NCI-H1092 (cell line): ENCODE measurements at regions not wholly inside any gene's neighbourhood (a gene's known extent, or its start where the extent isn't known, plus 50 kb on each side); places are given as distances from the start of the nearest gene placed in this dataset.

Source experiments
- DNase-seq: peaks from one replicate; lab custom pipeline; 2025; lab: John Stamatoyannopoulos, UW

DNA sequence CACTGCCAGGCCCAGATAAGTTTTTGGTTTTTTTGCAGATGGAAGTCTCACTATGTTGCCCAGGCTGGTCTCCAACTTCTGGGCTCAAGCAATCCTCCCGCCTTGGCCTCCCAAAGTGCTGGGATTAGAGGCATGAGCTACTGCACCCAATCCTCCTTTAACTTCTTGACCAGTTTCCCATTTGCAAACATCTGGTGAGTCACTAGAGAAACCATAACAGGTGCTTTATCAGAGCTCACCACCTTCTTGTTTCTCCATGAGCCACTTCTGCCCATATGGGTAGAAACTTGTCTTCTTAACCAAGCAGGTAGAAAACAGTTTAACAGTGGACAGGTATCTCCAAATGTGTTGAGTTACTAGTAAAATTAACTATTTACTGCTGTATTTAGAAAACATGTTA lies 128.4 kb upstream of the AP1S2 start:
- no peak for DNase-seq

DNA sequence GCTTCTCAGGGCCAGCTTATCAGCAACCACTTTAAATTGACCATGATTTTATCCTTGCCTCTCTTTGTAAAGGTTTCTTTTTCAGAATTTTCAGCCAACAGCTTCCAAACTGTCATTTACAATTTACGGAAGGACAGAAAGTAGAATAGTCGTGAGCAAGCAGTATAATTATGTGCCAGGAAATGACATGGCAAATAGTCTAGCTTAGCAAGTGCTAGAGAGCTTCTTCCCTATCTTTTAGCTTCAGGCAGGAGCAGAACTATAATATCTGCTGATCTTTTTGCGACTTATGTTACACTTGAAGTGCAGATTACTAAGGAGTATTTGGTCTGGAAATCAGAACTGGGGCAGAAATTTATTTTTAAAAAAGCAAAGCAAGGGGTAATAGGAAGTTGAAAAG lies 123.0 kb upstream of the AP1S2 start:
- no peak for DNase-seq

DNA sequence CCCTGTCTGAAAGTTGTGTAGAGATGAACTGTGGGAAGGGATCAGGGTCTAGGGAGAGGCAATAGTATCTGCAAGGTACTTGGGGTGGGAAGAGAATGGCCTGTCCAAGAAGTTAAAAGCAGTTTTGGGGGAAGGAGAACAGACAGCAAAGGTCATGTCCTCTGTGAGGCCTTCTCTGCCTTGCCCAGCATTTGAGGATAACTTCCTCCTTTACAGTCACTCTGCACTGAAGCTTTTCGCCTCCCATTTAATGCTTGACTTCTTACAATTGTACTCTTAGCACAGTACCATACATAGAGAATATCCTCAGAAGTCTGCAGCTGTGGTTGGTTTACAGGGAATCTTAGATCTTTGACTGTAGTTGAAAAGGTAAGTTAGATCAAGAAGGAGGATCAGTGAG lies 121.8 kb upstream of the AP1S2 start:
- DNase-seq = no peak

- no peak for DNase-seq
These were observed 119.3 kb upstream of the AP1S2 start for GRCh38 chrX:15973946-15974345.

GRCh38 chrX:15973299-15973698 lies 118.7 kb upstream of the AP1S2 start:
- DNase-seq = no peak

GRCh38 chrX:15971696-15972095 lies 117.1 kb upstream of the AP1S2 start:
- no peak for DNase-seq

DNA sequence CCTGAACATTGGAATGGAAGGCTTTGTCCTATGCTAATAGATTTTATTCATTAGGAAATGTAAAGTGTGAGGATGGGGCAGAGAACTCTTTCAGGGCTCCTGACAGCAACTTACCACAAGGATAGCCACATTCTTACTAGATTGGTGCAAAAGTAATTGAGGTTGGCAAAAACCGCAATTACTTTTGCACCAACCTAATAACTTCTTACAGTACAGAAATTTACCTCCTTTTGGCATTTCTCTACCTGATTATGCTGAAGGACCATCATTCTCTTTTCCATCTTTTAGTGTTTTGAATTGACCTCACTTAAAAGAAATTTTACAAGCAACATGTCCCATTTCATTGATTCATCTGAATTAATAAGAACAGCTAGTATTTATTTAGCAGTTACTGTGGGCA lies 109.2 kb upstream of the AP1S2 start:
- no peak for DNase-seq

- DNase-seq = no peak
These were observed 105.6 kb upstream of the AP1S2 start for GRCh38 chrX:15960237-15960636.

DNA sequence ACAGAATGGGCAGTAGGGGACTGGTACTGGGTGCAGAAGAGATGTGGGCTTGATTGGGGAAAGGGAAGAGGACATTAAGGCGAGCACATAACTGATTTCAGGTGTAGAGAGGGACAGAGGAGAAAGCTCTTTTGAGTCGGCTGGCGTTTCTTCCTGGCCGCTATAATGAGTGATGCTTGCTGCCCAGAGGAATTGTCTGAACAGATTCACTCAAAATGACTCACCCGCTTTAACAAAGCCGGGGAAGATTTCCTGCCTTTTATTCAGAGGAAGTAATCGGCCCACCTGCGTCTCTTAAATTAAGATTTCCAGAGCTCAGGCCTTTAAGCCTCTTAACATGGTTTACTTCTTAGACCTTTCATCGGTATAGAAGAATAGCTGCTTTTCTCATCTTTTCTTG lies 102.1 kb upstream of the AP1S2 start:
- DNase-seq = no peak

GRCh38 chrX:15953801-15954200 lies 99.2 kb upstream of the AP1S2 start:
- no peak for DNase-seq

GRCh38 chrX:15952212-15952611 lies 97.6 kb upstream of the AP1S2 start:
- DNase-seq = no peak

GRCh38 chrX:15948318-15948660 lies 93.7 kb upstream of the AP1S2 start:
- no peak for DNase-seq

DNA sequence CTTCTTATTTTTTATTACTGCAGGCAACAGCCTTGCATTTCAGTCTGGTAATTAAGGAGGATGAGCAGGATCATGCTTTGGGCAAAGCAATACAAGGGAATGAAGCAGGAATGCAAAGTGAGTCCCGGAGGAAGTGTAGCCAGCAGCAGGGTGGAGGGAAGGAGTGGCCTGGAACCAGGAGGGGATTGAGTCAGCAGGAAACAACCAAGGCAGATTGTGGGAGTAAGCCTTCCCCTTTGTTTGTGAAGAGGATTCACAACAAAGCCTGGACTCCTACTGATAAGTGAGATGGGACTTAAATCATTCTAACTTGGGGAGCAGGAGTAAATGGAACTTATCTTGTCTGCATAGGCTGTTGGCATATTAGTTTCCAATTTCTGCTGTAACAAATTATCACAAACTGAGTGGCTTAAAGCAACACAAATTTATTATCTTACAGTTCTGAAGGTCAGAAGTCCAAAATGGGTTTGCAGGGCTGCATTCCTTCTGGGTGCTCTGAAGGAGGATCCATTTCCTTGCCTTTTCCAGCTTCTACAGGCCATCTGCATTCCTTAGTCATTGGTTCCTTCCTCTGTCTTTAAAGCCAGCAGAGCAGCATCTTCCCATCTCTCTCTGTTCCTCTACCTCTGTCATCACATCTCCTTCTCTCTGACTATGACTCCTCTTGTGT lies 93.2 kb upstream of the AP1S2 start:
- DNase-seq = no peak

DNA sequence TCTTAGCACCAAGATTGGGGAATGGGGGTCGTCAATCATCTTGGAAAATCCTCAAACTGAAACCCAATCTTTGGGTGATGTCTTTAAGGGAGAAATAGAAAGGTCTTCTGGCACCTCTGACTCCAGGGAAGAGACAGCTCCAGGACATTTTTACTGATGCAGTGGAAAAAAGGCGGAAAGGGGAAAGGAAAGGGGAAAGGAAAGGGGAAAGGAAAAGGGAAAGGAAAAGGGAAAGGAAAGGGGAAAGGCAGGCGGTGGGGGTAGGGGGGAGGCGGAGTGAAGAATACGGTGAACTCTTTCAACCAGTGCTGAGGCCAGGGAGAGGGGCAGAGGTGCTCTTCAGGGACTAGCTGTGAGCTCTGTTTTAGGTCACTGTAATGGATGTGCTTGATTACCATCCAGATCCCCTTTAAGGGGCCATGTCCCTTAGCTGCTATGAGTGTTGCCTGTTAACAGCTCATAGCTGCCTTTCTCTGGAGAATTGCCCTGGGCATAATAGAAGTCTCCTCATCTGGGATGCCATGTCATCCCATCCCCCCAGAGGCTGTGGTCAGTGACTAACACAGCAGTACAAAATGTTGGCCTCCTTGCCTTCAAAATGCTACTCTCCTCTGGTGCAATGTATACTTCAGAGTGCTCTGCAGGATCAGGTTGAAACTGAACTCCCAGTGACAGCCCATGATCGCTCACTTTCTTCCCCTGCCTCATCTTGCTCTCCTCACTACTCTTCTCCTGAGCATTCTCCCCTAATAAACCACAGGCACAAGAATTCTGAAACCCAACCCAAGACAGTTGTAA lies 92.4 kb upstream of the AP1S2 start:
- DNase-seq = no peak

- DNase-seq = no peak
These were observed 88.8 kb upstream of the AP1S2 start for GRCh38 chrX:15943391-15943790.

GRCh38 chrX:15942307-15942706 lies 87.7 kb upstream of the AP1S2 start:
- no peak for DNase-seq

GRCh38 chrX:15939737-15940136 lies 85.1 kb upstream of the AP1S2 start:
- DNase-seq = no peak

- no peak for DNase-seq
These were observed 83.5 kb upstream of the AP1S2 start for GRCh38 chrX:15938072-15938471.

- no peak for DNase-seq
These were observed 76.7 kb upstream of the AP1S2 start for GRCh38 chrX:15931362-15931761.

- peak; percentile 9 for DNase-seq
These were observed 76.0 kb upstream of the AP1S2 start for GRCh38 chrX:15930585-15930984.

GRCh38 chrX:15929194-15929593 lies 74.6 kb upstream of the AP1S2 start:
- DNase-seq = no peak

DNA sequence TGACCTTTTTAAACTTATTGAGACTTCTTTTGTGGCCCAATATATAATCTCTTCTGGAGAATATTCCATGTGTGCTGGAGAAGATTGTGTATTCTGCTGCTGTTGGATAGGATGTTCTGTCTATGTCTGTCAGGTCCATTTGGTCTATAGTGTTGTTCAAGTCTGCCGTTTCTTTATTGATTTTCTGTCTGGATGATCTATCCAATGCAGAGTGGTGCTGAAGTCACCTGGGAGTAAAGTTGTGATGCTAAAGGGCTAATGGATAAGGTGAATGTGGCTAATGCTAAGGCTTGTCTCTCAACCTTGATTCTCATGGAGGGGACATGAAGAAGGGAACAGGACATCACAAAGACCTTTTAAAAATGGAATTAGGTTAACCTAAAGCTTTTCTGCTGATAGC lies 72.0 kb upstream of the AP1S2 start:
- no peak for DNase-seq

DNA sequence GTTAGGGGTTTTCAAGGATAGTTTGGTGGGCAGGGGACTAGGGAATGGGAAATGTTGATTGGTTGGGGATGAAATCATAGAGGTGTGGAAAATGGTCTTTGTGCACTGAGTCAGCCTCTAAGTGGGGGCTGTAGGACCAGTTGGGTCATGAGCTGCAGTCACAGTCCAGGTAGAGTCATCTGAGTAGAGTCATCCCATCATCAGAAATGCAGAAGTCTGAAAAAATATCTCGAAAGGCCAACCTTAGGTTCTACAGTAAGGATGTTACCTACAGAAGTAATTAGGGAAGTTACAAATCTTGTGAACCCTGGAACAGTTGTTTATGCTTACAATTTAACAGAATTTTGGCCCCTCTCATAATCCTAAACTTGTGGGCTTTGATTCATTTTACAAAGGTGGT lies 63.4 kb upstream of the AP1S2 start:
- no peak for DNase-seq

DNA sequence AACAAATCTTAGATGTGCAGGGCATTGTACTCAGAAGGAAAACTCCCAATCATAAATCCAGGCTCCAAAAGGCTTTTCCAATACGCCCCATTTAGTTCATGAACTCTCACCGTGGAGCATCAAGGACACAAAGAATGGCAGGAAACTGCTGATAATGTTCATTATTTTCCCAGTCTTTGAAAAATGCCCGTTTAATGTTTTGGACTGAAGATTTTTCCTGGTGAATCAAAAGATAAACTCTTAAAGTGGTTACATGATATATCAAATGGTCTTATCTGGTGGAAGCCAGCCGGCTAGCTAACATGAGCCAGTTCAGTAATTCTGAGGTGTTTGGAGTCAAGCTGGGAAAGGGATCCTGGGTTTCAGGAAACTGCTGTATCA lies 62.1 kb upstream of the AP1S2 start:
- DNase-seq = no peak
